Mucosa of descending colon (tissue), 3 donors: ENCODE measurements at regions not wholly inside any gene's neighbourhood (a gene's known extent, or its start where the extent isn't known, plus 50 kb on each side); places are given as distances from the start of the nearest gene placed in this dataset.

Source experiments
- ATAC-seq: fragments of 200-7000 bp; cut with Tn5 transposase; one replicate; pipeline ENCODE4 v1.9.1; 2020; ENCODE audit warnings: mild to moderate bottlenecking, moderate library complexity
- DNase-seq, 3 donors: peaks; one replicate each; pipeline ENCODE4 v3.0.0-alpha.2; 2020
- H3K36me3 ChIP-seq: fragments of 200-600 bp; one replicate; pipeline ENCODE4 v1.8.0; 2021; ENCODE audit warnings: low read depth, mild to moderate bottlenecking
- H3K4me1 ChIP-seq: fragments of 200-600 bp; one replicate; pipeline ENCODE4 v1.8.0; 2021; ENCODE audit warnings: low read depth, mild to moderate bottlenecking
- H3K4me3 ChIP-seq: fragments of 200-600 bp; one replicate; pipeline ENCODE4 v1.8.0; 2021; ENCODE audit warnings: mild to moderate bottlenecking
- H3K9me3 ChIP-seq: fragments of 200-600 bp; one replicate; pipeline ENCODE4 v1.8.0; 2021; ENCODE audit warnings: mild to moderate bottlenecking
- intact Hi-C, 2 donors: fragments of 100-400 bp; cut with DNase I in 1 of 2; cut with micrococcal nuclease in 1 of 2; formaldehyde crosslinking; loops; one replicate each; pipeline versions ENCODE4 v1.11.0 to v1.11.1; 2022; cut with DNase I, micrococcal nuclease
- TF ChIP-seq, protein P1 (sequence below): fragments of 200-600 bp; IDR thresholded peaks from one replicate; pipeline ENCODE4 v1.8.0; 2022; ENCODE audit warnings: antibody characterized with exemption, mild to moderate bottlenecking
- donor health status: DM: no; HTN: no; CAD: no; lungs with moderate emphysema.
- donor health status: DM: no; HTN: no; CAD: no.
- donor health status: DM: no; HTN: yes; CAD: no.

- DNase-seq (no peak), ATAC-seq (no peak)
- TF ChIP-seq, protein P1, sequence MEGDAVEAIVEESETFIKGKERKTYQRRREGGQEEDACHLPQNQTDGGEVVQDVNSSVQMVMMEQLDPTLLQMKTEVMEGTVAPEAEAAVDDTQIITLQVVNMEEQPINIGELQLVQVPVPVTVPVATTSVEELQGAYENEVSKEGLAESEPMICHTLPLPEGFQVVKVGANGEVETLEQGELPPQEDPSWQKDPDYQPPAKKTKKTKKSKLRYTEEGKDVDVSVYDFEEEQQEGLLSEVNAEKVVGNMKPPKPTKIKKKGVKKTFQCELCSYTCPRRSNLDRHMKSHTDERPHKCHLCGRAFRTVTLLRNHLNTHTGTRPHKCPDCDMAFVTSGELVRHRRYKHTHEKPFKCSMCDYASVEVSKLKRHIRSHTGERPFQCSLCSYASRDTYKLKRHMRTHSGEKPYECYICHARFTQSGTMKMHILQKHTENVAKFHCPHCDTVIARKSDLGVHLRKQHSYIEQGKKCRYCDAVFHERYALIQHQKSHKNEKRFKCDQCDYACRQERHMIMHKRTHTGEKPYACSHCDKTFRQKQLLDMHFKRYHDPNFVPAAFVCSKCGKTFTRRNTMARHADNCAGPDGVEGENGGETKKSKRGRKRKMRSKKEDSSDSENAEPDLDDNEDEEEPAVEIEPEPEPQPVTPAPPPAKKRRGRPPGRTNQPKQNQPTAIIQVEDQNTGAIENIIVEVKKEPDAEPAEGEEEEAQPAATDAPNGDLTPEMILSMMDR: no peak
- Histone ChIP-seq H3K9me3 (no peaks in the 10 kb centered on the region), H3K4me3 (no peak overlapping the region), H3K4me1 (no peaks in the 10 kb centered on the region), H3K36me3 (no peaks in the 10 kb centered on the region)
- intact Hi-C loops: no loop called here
These were observed 232.2 kb downstream of the FAM76B start for GRCh38 chr11:95557376-95557775.

DNA sequence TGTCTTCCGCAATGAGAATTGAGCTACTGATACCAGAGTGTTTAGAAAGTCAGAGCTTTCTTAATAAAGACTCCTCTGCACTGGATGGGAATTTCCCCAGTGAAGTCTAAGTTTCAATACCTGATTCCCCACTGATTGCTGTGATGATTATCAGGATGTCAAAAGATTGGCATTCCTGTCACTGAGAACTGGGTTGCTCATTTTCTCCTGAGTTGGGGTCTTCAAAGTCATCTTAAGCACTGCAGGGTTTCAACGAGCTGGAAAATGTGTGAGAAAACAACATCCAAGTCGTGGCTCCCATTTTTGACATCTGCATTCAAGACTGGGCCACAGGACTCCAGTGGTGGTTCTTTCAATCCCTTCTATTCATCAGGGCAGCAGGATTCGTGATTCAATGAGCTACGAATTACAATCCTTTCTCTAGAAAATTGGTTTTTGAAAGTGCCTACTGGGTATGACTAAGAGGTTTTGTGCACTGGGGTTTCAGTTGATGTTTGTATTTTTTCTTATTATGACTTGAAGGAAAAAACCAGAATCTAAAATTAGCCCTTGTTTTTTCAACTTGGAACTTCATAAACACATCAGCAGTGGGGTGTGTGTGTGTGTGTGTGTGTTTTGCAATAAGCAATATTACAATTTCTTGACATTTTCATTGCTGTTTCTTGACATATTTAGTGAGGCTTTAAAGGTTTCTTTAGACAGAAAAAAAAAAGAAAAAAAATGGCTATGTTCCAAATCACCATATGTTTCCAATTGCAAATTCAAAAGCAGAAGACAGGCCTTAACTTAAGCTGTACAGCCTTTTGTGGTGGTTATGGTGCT lies 233.0 kb downstream of the FAM76B start:
- ATAC-seq: no peak
- TF ChIP-seq, protein P1: no peak
- intact Hi-C loops: no loop called here
- no peak overlapping the region for H3K4me3 ChIP-seq
- no peaks in the 10 kb centered on the region for H3K36me3 ChIP-seq
- no peaks in the 10 kb centered on the region for H3K9me3 ChIP-seq
- H3K4me1 ChIP-seq: no peaks in the 10 kb centered on the region
- DNase-seq: no peak

- TF ChIP-seq, protein P1: no peak
- ATAC-seq (no peak), DNase-seq (no peak)
- intact Hi-C loops: no loop called here
- H3K9me3 ChIP-seq: no peaks in the 10 kb centered on the region
- H3K4me3 ChIP-seq: no peak overlapping the region
- no peaks in the 10 kb centered on the region for H3K36me3 ChIP-seq
- no peaks in the 10 kb centered on the region for H3K4me1 ChIP-seq
These were observed 233.6 kb downstream of the FAM76B start for GRCh38 chr11:95556011-95556341.

DNA sequence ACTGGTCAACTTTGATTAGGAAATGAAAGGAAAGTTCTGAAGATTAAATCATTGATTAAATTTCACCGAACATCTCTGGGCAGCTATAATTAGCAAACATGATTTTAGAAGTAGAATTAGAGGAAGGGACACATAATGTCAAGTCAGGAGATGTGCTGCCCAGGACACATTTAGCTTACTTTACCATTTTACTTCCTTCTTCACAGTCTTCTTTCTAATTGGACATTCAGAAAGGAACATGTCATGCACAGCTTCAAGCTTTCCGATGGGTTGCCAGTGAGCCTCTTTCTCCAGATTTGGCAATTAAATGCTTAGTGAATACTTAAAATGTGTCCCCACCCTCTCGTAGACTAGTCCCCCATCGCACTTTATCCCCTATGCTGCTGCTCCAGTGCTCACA lies 234.7 kb downstream of the FAM76B start:
- Histone ChIP-seq H3K36me3 (no peaks in the 10 kb centered on the region), H3K4me3 (no peak overlapping the region), H3K9me3 (no peaks in the 10 kb centered on the region), H3K4me1 (no peaks in the 10 kb centered on the region)
- DNase-seq (no peak), ATAC-seq (no peak)
- TF ChIP-seq, protein P1: no peak
- intact Hi-C loops: no loop called here

- TF ChIP-seq, protein P1: no peak
- no peaks in the 10 kb centered on the region for H3K4me1 ChIP-seq
These were observed 240.3 kb downstream of the FAM76B start for GRCh38 chr11:95549301-95549700.

More at GRCh38 chr11:95549301-95549700, 240.3 kb downstream of the FAM76B start:
- ATAC-seq: no peak
- no peak for DNase-seq
- H3K36me3 ChIP-seq: no peaks in the 10 kb centered on the region
- intact Hi-C loops: no loop called here
- H3K4me3 ChIP-seq: no peak overlapping the region
- H3K9me3 ChIP-seq: no peaks in the 10 kb centered on the region
